Glutamatergic neuron (in vitro differentiated cells): ENCODE measurements at regions not wholly inside any gene's neighbourhood (a gene's known extent, or its start where the extent isn't known, plus 50 kb on each side); places are given as distances from the start of the nearest gene placed in this dataset.

Experiments
- DNase-seq: peaks from one replicate; pipeline ENCODE4 v3.0.0; 2022
- H3K27ac Mint-ChIP-seq: one replicate; pipeline ENCODE4 v1.8.0; 2020; ENCODE audit warnings: mild to moderate bottlenecking, mixed read lengths, inconsistent platforms; ENCODE audit not compliant: unreplicated experiment
- H3K27me3 Mint-ChIP-seq: one replicate; pipeline ENCODE4 v1.8.0; 2020; ENCODE audit warnings: mild to moderate bottlenecking, moderate library complexity, mixed read lengths, inconsistent platforms; ENCODE audit not compliant: unreplicated experiment
- H3K36me3 Mint-ChIP-seq: one replicate; pipeline ENCODE4 v1.8.0; 2020; ENCODE audit warnings: mild to moderate bottlenecking, mixed read lengths, inconsistent platforms; ENCODE audit not compliant: unreplicated experiment
- H3K4me1 Mint-ChIP-seq: one replicate; pipeline ENCODE4 v1.8.0; 2020; ENCODE audit warnings: mild to moderate bottlenecking, low read depth, mixed read lengths, inconsistent platforms; ENCODE audit not compliant: unreplicated experiment
- H3K4me3 Mint-ChIP-seq: one replicate; pipeline ENCODE4 v1.8.0; 2020; ENCODE audit warnings: mild to moderate bottlenecking, mixed read lengths, inconsistent platforms; ENCODE audit not compliant: unreplicated experiment
- H3K9me3 Mint-ChIP-seq: one replicate; pipeline ENCODE4 v1.8.0; 2020; ENCODE audit warnings: mild to moderate bottlenecking, moderate library complexity, mixed read lengths, inconsistent platforms; ENCODE audit not compliant: unreplicated experiment
- CTCF ChIP-seq: fragments of 200-600 bp; sonication (generic); IDR thresholded peaks from one replicate; pipeline ENCODE4 v1.5.0; 2021; ENCODE audit not compliant: partially characterized antibody, unreplicated experiment

GRCh38 chr16:63702981-63703590 lies 1418.8 kb downstream of the CDH11 start:
- no peak for TF ChIP-seq CTCF
- Mint-ChIP-seq H3K4me3 (no peak overlapping the region), H3K9me3 (no peaks in the 10 kb centered on the region), H3K4me1 (peaks cover 5% of the 10 kb centered on the region), H3K36me3 (no peaks in the 10 kb centered on the region), H3K27me3 (no peaks in the 10 kb centered on the region), H3K27ac (no peak overlapping the region)
- DNase-seq = no peak

GRCh38 chr16:63697736-63698135 lies 1424.1 kb downstream of the CDH11 start:
- DNase-seq = no peak
- H3K4me1 Mint-ChIP-seq = no peaks in the 10 kb centered on the region
- H3K27me3 Mint-ChIP-seq = peaks cover 1% of the 10 kb centered on the region
- TF ChIP-seq CTCF = no peak
- H3K27ac Mint-ChIP-seq = no peak overlapping the region
- no peaks in the 10 kb centered on the region for H3K9me3 Mint-ChIP-seq
- H3K4me3 Mint-ChIP-seq = no peak overlapping the region
- no peaks in the 10 kb centered on the region for H3K36me3 Mint-ChIP-seq

DNA sequence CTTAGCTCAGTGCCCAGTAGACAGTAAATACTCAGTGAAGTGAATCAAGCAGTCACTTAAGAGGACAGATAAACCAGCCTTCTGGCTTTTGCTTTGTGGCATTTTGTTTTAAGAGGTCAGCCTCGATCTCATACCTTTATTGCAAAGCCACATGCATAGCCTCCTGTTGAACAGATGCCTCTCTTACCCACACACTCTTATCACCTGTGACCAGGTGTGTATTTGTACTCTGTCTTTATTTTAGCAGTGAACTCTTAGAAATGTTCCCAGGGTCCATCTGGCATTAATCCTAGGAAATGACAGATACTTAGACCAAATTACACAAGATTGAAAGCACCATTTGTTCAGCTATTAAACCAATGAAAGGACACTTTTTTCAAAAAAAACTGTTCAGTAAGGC lies 1426.5 kb downstream of the CDH11 start:
- H3K4me1 Mint-ChIP-seq = no peaks in the 10 kb centered on the region
- no peaks in the 10 kb centered on the region for H3K9me3 Mint-ChIP-seq
- H3K4me3 Mint-ChIP-seq = no peak overlapping the region
- no peaks in the 10 kb centered on the region for H3K36me3 Mint-ChIP-seq
- DNase-seq = no peak
- no peak overlapping the region for H3K27ac Mint-ChIP-seq
- H3K27me3 Mint-ChIP-seq = peaks cover 1% of the 10 kb centered on the region
- TF ChIP-seq CTCF = no peak

- TF ChIP-seq CTCF = no peak
- Mint-ChIP-seq H3K4me3 (no peak overlapping the region), H3K27me3 (peaks cover 1% of the 10 kb centered on the region), H3K27ac (no peak overlapping the region), H3K4me1 (no peaks in the 10 kb centered on the region), H3K36me3 (no peaks in the 10 kb centered on the region), H3K9me3 (no peaks in the 10 kb centered on the region)
- no peak for DNase-seq
Observed at GRCh38 chr16:63690961-63691360, 1430.9 kb downstream of the CDH11 start.

GRCh38 chr16:63690267-63690666 lies 1431.6 kb downstream of the CDH11 start:
- no peak for TF ChIP-seq CTCF
- H3K27me3 Mint-ChIP-seq = peaks cover 1% of the 10 kb centered on the region
- no peak for DNase-seq
- no peaks in the 10 kb centered on the region for H3K9me3 Mint-ChIP-seq
- H3K27ac Mint-ChIP-seq = no peak overlapping the region
- H3K4me1 Mint-ChIP-seq = no peaks in the 10 kb centered on the region
- H3K4me3 Mint-ChIP-seq = no peak overlapping the region
- H3K36me3 Mint-ChIP-seq = no peaks in the 10 kb centered on the region
